ENCODE measurements at regions not wholly inside any gene's neighbourhood (a gene's known extent, or its start where the extent isn't known, plus 50 kb on each side); places are given as distances from the start of the nearest gene placed in this dataset.

- no peak for TF ChIP-seq NFAT5 (CRISPR knock-in tag; IDR thresholded peaks at IDR 0.05)
- no peak for TF ChIP-seq ZNF747 (CRISPR knock-in tag; IDR thresholded peaks at IDR 0.05; ENCODE audit: borderline replicate concordance)
- TF ChIP-seq CREM (IDR thresholded peaks at IDR 0.05) = peak; percentile 68
- TF ChIP-seq CREM (CRISPR knock-in tag; IDR thresholded peaks at IDR 0.05) = no peak
- no peak for TF ChIP-seq RELA (CRISPR knock-in tag; IDR thresholded peaks at IDR 0.05)
- no peak for TF ChIP-seq HES4 (CRISPR knock-in tag; IDR thresholded peaks at IDR 0.05; ENCODE audit: borderline replicate concordance)
- TF ChIP-seq, protein P1, sequence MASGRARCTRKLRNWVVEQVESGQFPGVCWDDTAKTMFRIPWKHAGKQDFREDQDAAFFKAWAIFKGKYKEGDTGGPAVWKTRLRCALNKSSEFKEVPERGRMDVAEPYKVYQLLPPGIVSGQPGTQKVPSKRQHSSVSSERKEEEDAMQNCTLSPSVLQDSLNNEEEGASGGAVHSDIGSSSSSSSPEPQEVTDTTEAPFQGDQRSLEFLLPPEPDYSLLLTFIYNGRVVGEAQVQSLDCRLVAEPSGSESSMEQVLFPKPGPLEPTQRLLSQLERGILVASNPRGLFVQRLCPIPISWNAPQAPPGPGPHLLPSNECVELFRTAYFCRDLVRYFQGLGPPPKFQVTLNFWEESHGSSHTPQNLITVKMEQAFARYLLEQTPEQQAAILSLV (CRISPR knock-in tag; IDR thresholded peaks at IDR 0.05; ENCODE audit: borderline replicate concordance) = no peak
- TF ChIP-seq, protein P2, sequence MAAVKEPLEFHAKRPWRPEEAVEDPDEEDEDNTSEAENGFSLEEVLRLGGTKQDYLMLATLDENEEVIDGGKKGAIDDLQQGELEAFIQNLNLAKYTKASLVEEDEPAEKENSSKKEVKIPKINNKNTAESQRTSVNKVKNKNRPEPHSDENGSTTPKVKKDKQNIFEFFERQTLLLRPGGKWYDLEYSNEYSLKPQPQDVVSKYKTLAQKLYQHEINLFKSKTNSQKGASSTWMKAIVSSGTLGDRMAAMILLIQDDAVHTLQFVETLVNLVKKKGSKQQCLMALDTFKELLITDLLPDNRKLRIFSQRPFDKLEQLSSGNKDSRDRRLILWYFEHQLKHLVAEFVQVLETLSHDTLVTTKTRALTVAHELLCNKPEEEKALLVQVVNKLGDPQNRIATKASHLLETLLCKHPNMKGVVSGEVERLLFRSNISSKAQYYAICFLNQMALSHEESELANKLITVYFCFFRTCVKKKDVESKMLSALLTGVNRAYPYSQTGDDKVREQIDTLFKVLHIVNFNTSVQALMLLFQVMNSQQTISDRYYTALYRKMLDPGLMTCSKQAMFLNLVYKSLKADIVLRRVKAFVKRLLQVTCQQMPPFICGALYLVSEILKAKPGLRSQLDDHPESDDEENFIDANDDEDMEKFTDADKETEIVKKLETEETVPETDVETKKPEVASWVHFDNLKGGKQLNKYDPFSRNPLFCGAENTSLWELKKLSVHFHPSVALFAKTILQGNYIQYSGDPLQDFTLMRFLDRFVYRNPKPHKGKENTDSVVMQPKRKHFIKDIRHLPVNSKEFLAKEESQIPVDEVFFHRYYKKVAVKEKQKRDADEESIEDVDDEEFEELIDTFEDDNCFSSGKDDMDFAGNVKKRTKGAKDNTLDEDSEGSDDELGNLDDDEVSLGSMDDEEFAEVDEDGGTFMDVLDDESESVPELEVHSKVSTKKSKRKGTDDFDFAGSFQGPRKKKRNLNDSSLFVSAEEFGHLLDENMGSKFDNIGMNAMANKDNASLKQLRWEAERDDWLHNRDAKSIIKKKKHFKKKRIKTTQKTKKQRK (IDR thresholded peaks at IDR 0.05; ENCODE audit: low read length) = no peak
- TF ChIP-seq NAIF1 (CRISPR knock-in tag; IDR thresholded peaks at IDR 0.05; ENCODE audit: borderline replicate concordance) = no peak
- 0 out of 4 replicates have a peak, but pooled peaks of 1 of the 2 experiments have one; percentile 30 for TF ChIP-seq NR2F1 (CRISPR knock-in tag; IDR thresholded peaks at IDR 0.05)
- peak; percentile 39; the same call in 1 of the 2 replicates for TF ChIP-seq ZNF232 (CRISPR knock-in tag; IDR thresholded peaks at IDR 0.05; ENCODE audit: borderline replicate concordance)
- no peak for TF ChIP-seq PCBP1 (IDR thresholded peaks at IDR 0.05; ENCODE audit: borderline replicate concordance, low read depth, low read length)
- TF ChIP-seq PCBP2 (optimal IDR thresholded peaks at IDR 0.05; ENCODE audit: low read depth, low read length, poor library complexity, severe bottlenecking) = no peak
- TF ChIP-seq CEBPB (IDR thresholded peaks at IDR 0.05; ENCODE audit: borderline replicate concordance, low read depth, low read length) = no peak
- TF ChIP-seq, protein P3, sequence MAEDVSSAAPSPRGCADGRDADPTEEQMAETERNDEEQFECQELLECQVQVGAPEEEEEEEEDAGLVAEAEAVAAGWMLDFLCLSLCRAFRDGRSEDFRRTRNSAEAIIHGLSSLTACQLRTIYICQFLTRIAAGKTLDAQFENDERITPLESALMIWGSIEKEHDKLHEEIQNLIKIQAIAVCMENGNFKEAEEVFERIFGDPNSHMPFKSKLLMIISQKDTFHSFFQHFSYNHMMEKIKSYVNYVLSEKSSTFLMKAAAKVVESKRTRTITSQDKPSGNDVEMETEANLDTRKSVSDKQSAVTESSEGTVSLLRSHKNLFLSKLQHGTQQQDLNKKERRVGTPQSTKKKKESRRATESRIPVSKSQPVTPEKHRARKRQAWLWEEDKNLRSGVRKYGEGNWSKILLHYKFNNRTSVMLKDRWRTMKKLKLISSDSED (CRISPR knock-in tag; IDR thresholded peaks at IDR 0.05) = no peak
- TF ChIP-seq NR1H2 (CRISPR knock-in tag; IDR thresholded peaks at IDR 0.05; ENCODE audit: borderline replicate concordance, low read depth) = no peak
These were observed 134.6 kb upstream of the PZP start (continued) for GRCh38 chr12:9342614-9343353.
